ENCODE measurements at regions not wholly inside any gene's neighbourhood (a gene's known extent, or its start where the extent isn't known, plus 50 kb on each side); places are given as distances from the start of the nearest gene placed in this dataset.
A peak's percentile ranks its signal among the peaks of the same experiment; 100 is the strongest.
"Not testable (repeated sequence)": the region's sequence is repeated elsewhere in the genome, so short reads cannot be mapped to it uniquely, and the experiment has no call there.

GRCh38 chr5:125226825-125227224, 480.4 kb upstream of the ZNF608 start:
- no peak for DNase-seq (ENCODE audit: low spot score)
- intact Hi-C loops (cut with DNase I): no loop called here
- ATAC-seq: no peak

GRCh38 chr5:125227333-125228095, 481.1 kb upstream of the ZNF608 start:
- ATAC-seq: no peak
- DNase-seq (ENCODE audit: low spot score): peak; percentile 21
- intact Hi-C loops (cut with DNase I): no loop called here

DNA sequence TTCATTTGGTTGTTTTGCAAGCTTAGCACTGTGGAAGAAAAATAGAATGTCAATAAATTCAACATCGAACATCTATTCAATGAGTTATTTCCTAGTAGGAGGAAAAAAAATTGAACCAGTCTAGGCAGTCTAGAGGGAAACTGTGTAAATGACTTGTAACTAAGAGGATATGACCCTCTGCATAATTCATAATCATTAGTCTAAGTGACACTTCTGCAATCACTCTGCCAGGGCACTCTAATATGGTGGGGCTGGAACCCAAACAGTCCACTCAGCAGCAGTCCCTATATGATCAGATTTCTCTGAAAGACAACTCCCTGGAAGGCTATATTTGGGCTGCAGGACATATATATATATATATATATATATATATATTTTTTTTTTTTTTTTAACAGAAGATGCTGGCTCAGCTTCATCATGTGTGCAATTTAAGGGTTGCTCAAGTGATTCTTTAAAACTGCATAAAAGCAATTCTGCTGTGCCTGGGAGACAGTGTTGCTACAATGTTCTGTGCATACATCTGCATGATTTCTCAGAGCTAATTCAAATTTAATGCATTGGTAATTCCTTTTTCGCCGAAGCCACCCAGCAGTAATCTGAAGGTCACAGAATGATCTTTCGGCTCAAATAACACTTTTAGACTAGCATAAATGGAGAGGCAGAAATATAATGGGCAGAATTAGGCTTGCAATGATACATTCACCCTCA, 482.1 kb upstream of the ZNF608 start:
- DNase-seq (ENCODE audit: low spot score) (no peak), ATAC-seq (no peak)
- intact Hi-C loops (cut with DNase I): no loop called here

GRCh38 chr5:125229556-125229955, 483.1 kb upstream of the ZNF608 start:
- ATAC-seq: no peak
- intact Hi-C loops (cut with DNase I): no loop called here

GRCh38 chr5:125232779-125233230, 486.4 kb upstream of the ZNF608 start:
- ATAC-seq (no peak), DNase-seq (ENCODE audit: low spot score) (no peak)
- intact Hi-C loops (cut with DNase I): no loop called here

More at GRCh38 chr5:125229556-125229955, 483.1 kb upstream of the ZNF608 start:
- DNase-seq (ENCODE audit: low spot score): no peak

- no peak for ATAC-seq
Measured at GRCh38 chr5:125233944-125234343, 487.5 kb upstream of the ZNF608 start.

GRCh38 chr5:125236007-125236406, 489.6 kb upstream of the ZNF608 start:
- no peak for DNase-seq (ENCODE audit: low spot score)
- ATAC-seq: no peak
- intact Hi-C loops (cut with DNase I): no loop called here

More at GRCh38 chr5:125233944-125234343, 487.5 kb upstream of the ZNF608 start:
- intact Hi-C loops (cut with DNase I): no loop called here
- no peak for DNase-seq (ENCODE audit: low spot score)

- no peak for ATAC-seq
Measured at GRCh38 chr5:125236981-125237380, 490.5 kb upstream of the ZNF608 start.

GRCh38 chr5:125244531-125244930, 498.1 kb upstream of the ZNF608 start:
- intact Hi-C loops (cut with DNase I): no loop called here
- ATAC-seq: no peak
- DNase-seq (ENCODE audit: low spot score): no peak

More at GRCh38 chr5:125236981-125237380, 490.5 kb upstream of the ZNF608 start:
- intact Hi-C loops (cut with DNase I): no loop called here
- DNase-seq (ENCODE audit: low spot score): no peak

GRCh38 chr5:125245216-125245615, 498.8 kb upstream of the ZNF608 start:
- intact Hi-C loops (cut with DNase I): no loop called here
- ATAC-seq (no peak), DNase-seq (ENCODE audit: low spot score) (no peak)

DNA sequence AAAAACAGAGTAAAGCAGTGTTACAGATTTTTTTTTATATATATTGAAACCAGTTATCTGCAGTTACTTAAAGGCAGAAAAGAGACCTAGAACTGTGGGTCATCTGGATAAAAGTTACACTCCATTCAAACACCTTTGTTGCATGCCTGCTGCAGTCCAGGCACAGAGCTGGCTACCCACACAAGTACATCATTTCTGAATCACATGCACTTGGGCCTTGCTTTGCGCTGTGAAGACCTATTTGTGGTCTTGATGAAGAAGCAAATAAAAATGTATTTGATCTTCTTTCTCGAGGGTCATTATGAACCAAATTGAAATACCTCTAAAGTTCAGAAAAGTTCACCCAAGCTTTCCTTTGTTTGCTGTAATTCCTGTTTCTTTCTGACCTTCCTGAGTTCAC, 503.0 kb upstream of the ZNF608 start:
- DNase-seq (ENCODE audit: low spot score) (no peak), ATAC-seq (no peak)
- intact Hi-C loops (cut with DNase I): no loop called here

GRCh38 chr5:125251703-125252102, 505.3 kb upstream of the ZNF608 start:
- ATAC-seq (no peak), DNase-seq (ENCODE audit: low spot score) (no peak)
- intact Hi-C loops (cut with DNase I): no loop called here

DNA sequence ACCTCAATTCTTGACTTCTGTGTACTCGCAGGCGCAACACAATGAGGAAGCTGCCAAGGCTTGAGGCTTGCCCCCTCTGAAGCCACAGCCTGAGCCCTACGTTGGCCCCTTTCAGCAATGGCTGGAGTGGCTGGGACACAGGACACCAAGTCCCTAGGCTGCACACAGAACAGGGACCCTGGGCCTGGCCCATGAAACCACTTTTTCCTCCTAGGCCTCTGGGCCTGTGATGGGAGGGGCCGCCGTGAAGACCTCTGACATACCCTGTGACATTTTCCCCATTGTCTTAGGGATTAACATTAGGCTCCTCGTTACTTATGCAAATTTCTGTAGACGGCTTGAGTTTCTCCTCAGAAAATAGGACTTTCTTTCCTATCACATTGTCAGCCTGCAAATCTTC, 507.2 kb upstream of the ZNF608 start:
- intact Hi-C loops (cut with DNase I); DNase-seq (ENCODE audit: low spot score); ATAC-seq: not testable (repeated sequence)

DNA sequence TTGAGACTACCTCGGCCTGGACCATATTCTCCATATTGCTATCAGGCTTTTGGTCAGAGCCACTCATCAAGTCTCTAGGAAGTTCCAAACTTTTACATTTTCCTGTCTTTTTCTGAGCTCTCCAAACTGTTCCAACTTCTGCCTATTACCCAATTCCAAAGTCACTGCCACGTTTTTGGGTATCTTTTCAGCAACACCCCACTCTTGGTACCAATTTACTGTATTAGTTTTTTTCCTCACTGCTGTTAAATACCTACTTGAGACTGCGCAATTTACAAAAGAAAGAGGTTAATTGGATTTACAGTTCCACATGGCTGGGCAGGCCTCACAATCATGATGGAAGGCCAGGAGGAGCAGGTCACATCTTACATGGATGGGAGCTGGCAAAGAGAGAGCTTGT, 507.8 kb upstream of the ZNF608 start:
- intact Hi-C loops (cut with DNase I): no loop called here
- DNase-seq (ENCODE audit: low spot score) (no peak), ATAC-seq (no peak)

DNA sequence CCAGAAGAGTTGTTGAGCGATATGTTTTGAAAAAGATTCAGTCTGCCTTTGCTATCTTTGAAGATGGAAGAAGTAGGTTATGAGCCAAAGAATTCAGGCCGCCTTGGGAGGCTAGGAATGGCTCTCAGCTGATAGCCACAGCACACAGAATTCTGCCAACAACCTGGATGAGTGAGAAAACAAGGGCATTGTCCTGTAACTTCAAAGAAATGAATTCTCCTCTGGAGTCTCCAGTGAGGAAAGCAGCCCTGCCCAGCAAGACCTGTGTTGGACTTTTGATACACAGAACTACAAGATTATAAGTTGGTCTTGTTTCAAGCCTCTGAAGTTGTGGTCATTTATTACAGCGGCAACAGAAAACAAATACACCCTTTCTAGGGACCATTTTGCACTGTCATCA, 509.9 kb upstream of the ZNF608 start:
- intact Hi-C loops (cut with DNase I): no loop called here
- ATAC-seq (no peak), DNase-seq (ENCODE audit: low spot score) (no peak)

- ATAC-seq (no peak), DNase-seq (ENCODE audit: low spot score) (no peak)
- intact Hi-C loops (cut with DNase I): no loop called here
Measured at GRCh38 chr5:125257057-125257972, 510.9 kb upstream of the ZNF608 start.

DNA sequence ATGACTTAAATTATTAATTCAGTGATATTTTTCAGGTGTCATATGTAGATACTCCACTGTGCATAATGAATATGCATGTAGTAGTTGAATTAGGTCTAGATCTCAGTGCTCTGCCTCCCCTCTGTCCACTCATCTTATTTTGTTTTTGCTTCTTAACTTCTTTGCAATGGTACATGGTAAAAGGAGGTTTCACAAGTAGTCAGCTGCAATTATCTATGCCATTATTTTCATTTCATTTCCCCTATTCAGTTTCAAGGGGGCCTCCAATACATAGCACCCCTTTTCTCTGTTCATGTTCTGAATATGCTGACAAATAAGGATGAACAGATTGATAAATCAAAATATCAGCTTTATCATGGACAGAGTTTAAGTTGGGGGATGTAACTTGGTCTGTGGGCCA, 511.6 kb upstream of the ZNF608 start:
- DNase-seq (ENCODE audit: low spot score) (no peak), ATAC-seq (no peak)
- intact Hi-C loops (cut with DNase I): no loop called here

GRCh38 chr5:125258615-125259014, 512.2 kb upstream of the ZNF608 start:
- DNase-seq (ENCODE audit: low spot score) (no peak), ATAC-seq (no peak)
- intact Hi-C loops (cut with DNase I): no loop called here

DNA sequence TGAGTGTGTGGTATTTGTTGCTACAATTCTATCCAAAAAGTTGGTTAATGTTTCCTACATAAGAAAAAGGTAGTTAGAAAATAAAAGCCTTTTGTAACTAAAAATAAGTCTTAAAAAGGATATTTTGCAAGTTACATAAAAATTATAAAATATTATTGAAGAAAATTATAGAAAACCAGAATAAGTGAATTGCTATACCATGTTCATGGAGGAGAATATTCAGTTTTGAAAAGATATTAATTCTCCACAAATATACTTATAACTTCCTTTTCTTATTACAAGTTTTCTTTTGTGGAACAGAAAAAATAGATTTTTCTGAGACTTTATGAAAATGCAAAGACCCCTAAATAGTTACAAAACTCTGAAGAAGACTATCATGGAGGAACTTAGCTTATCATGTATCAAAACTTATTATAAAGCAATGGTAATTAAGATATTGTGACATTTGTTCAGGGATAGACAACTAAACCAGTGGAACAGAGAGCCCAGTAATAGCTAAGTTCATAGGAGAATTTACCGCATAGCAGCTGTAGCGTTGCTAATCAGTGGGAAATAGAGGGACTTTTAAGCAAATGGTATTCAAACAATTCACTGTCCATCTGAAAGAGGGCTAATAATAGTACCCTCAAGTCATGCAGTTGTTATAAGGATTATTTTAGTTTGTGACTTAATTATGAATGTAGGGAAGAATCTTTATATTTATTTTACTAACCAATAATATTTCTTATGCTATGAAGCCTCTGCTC, 515.2 kb upstream of the ZNF608 start:
- ATAC-seq (no peak), DNase-seq (ENCODE audit: low spot score) (no peak)
- intact Hi-C loops (cut with DNase I): no loop called here
